ENCODE measurements at regions not wholly inside any gene's neighbourhood (a gene's known extent, or its start where the extent isn't known, plus 50 kb on each side); places are given as distances from the start of the nearest gene placed in this dataset.

- no peak for TF ChIP-seq CTCF (optimal IDR thresholded peaks at IDR 0.05 in 1 of 3, IDR thresholded peaks at IDR 0.05 in 1 of 3, conservative IDR thresholded peaks at IDR 0.05 in 1 of 3; ENCODE audit: extremely low read depth in 1 of 3, insufficient read depth in 2 of 3, low read length in 3 of 3)
- TF ChIP-seq EZH2 (IDR thresholded peaks at IDR 0.05; ENCODE audit: low read length) = no peak
Observed at GRCh38 chr5:6080436-6080835, 297.9 kb downstream of the MED10 start.

All from keratinocyte (primary cell).